Endothelial cell (in vitro differentiated cells): ENCODE measurements at regions not wholly inside any gene's neighbourhood (a gene's known extent, or its start where the extent isn't known, plus 50 kb on each side); places are given as distances from the start of the nearest gene placed in this dataset.

Experiments used
- DNase-seq: peaks from one replicate; pipeline ENCODE4 v3.0.0; 2021; ENCODE audit warnings: low spot score
- H3K27ac Mint-ChIP-seq: one replicate; pipeline ENCODE4 v1.8.0; 2021; ENCODE audit warnings: mixed read lengths, inconsistent platforms; ENCODE audit not compliant: unreplicated experiment
- H3K27me3 Mint-ChIP-seq: one replicate; pipeline ENCODE4 v1.8.0; 2021; ENCODE audit warnings: mild to moderate bottlenecking, moderate library complexity, mixed read lengths, inconsistent platforms; ENCODE audit not compliant: unreplicated experiment
- H3K36me3 Mint-ChIP-seq: one replicate; pipeline ENCODE4 v1.8.0; 2021; ENCODE audit warnings: mild to moderate bottlenecking, low read depth, mixed read lengths, inconsistent platforms; ENCODE audit not compliant: unreplicated experiment
- H3K4me1 Mint-ChIP-seq: one replicate; pipeline ENCODE4 v1.8.0; 2021; ENCODE audit warnings: mild to moderate bottlenecking, mixed read lengths, inconsistent platforms; ENCODE audit not compliant: unreplicated experiment
- H3K4me3 Mint-ChIP-seq: one replicate; pipeline ENCODE4 v1.8.0; 2021; ENCODE audit warnings: mild to moderate bottlenecking, mixed read lengths, inconsistent platforms; ENCODE audit not compliant: unreplicated experiment
- H3K9me3 Mint-ChIP-seq: one replicate; pipeline ENCODE4 v1.8.0; 2021; ENCODE audit warnings: mixed read lengths, inconsistent platforms; ENCODE audit not compliant: unreplicated experiment
- TF ChIP-seq, protein P1 (sequence below): fragments of 200-600 bp; sonication (generic); IDR thresholded peaks from one replicate; pipeline ENCODE4 v1.5.0; 2021; ENCODE audit warnings: antibody characterized with exemption; ENCODE audit not compliant: unreplicated experiment

DNA sequence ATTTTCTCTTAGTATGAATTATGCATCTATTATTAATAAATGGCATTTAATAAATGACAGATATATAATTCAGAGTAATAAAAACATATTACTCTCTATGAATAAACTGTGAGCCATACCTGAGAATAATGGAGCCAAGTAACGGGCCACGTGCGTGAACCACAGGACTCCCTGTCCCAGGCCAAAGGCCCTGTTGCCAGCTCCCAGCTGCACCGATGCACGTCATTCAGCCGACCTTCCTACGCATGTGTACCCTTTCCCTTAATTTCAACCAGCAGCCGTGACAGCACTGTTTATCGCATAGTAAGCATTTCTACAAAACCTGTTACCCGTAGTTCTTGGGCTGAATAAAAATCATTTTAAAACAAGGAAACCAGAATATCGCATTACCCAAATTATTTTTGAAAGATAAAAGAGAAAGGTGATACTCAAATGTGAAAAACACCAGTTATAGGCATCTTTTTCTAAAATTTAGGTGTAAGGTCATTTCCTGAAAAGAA lies 827.2 kb upstream of the FRG1 start:
- H3K4me3 Mint-ChIP-seq = no peak overlapping the region
- TF ChIP-seq, protein P1, sequence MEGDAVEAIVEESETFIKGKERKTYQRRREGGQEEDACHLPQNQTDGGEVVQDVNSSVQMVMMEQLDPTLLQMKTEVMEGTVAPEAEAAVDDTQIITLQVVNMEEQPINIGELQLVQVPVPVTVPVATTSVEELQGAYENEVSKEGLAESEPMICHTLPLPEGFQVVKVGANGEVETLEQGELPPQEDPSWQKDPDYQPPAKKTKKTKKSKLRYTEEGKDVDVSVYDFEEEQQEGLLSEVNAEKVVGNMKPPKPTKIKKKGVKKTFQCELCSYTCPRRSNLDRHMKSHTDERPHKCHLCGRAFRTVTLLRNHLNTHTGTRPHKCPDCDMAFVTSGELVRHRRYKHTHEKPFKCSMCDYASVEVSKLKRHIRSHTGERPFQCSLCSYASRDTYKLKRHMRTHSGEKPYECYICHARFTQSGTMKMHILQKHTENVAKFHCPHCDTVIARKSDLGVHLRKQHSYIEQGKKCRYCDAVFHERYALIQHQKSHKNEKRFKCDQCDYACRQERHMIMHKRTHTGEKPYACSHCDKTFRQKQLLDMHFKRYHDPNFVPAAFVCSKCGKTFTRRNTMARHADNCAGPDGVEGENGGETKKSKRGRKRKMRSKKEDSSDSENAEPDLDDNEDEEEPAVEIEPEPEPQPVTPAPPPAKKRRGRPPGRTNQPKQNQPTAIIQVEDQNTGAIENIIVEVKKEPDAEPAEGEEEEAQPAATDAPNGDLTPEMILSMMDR = no peak
- no peaks in the 10 kb centered on the region for H3K9me3 Mint-ChIP-seq
- no peak for DNase-seq
- no peaks in the 10 kb centered on the region for H3K27me3 Mint-ChIP-seq
- H3K27ac Mint-ChIP-seq = no peak overlapping the region
- no peaks in the 10 kb centered on the region for H3K4me1 Mint-ChIP-seq
- H3K36me3 Mint-ChIP-seq = no peaks in the 10 kb centered on the region

DNA sequence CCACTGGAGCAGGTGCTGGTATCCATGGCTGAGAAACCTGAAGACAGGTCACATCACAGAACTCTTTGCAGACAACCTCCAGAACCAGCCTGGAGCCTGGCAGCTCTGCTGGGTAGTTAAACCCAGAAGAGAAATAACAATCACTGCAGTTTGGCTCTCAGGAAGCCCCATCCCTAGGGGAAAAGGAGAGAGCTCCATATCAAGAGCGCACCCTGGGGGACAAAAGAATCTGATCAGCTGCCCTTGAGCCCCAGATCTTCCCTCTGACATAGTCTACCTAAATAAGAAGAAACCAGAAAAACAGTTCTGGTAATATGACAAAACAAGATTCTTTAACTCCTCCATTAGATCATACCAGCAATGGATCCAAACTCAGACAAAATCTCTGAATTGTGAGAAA lies 823.2 kb upstream of the FRG1 start:
- Mint-ChIP-seq H3K27me3 (no peaks in the 10 kb centered on the region), H3K36me3 (no peaks in the 10 kb centered on the region), H3K27ac (no peak overlapping the region), H3K4me3 (no peak overlapping the region), H3K4me1 (no peaks in the 10 kb centered on the region), H3K9me3 (no peaks in the 10 kb centered on the region)
- DNase-seq = peak; percentile 26
- TF ChIP-seq, protein P1 = no peak

DNA sequence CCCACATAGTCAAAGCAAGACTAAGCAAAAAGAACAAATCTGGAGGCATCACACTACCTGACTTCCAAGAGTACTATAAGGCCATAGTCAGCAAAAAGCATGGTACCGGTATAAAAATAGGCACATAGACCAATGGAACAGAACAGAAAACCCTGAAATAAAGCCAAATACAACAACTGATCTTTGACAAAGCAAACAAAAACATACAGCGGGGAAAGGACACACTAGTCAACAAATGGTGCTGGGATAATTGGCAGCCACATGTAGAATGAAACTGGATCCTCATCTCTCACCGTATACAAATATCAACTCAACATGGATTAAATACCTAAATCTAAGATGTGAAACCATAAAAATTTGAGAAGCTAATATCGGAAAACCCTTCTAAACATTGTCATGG lies 819.3 kb upstream of the FRG1 start:
- no peaks in the 10 kb centered on the region for H3K9me3 Mint-ChIP-seq
- no peaks in the 10 kb centered on the region for H3K36me3 Mint-ChIP-seq
- no peak overlapping the region for H3K27ac Mint-ChIP-seq
- no peaks in the 10 kb centered on the region for H3K27me3 Mint-ChIP-seq
- H3K4me3 Mint-ChIP-seq = no peak overlapping the region
- DNase-seq = no peak
- H3K4me1 Mint-ChIP-seq = no peaks in the 10 kb centered on the region
- TF ChIP-seq, protein P1 = no peak

GRCh38 chr4:189124149-189124758 lies 816.4 kb upstream of the FRG1 start:
- H3K4me1 Mint-ChIP-seq = no peaks in the 10 kb centered on the region
- TF ChIP-seq, protein P1 = peak; percentile 49
- H3K27me3 Mint-ChIP-seq = no peaks in the 10 kb centered on the region

DNA sequence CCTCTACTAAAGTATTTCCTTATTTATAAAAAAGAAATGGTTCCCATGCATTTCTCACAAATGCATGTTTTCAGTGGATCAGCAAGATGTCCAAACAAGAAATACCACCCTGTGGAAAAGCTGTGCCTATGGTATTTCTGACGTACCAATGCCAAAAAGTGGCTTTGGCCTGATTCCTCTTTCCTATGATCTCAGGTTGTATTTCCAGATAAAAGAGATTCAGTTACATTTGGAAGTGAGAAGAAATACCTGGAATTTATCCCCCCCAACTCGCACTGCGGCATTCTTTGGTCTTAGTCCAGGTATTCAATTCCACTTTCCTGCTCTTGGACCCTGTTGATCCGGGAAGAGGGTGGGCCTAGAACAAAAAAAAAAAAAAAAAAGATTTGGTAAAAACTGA lies 815.9 kb upstream of the FRG1 start:
- H3K27me3 Mint-ChIP-seq = no peaks in the 10 kb centered on the region
- no peak overlapping the region for H3K4me3 Mint-ChIP-seq
- no peak overlapping the region for H3K27ac Mint-ChIP-seq
- TF ChIP-seq, protein P1 = no peak
- DNase-seq = no peak
- no peaks in the 10 kb centered on the region for H3K4me1 Mint-ChIP-seq
- no peaks in the 10 kb centered on the region for H3K36me3 Mint-ChIP-seq
- H3K9me3 Mint-ChIP-seq = no peaks in the 10 kb centered on the region

More at GRCh38 chr4:189124149-189124758, 816.4 kb upstream of the FRG1 start:
- Mint-ChIP-seq H3K9me3 (no peaks in the 10 kb centered on the region), H3K4me3 (no peak overlapping the region), H3K36me3 (no peaks in the 10 kb centered on the region), H3K27ac (no peak overlapping the region)
- DNase-seq = peak; percentile 57
